Brain microvascular endothelial cell (primary cell): ENCODE measurements at regions not wholly inside any gene's neighbourhood (a gene's known extent, or its start where the extent isn't known, plus 50 kb on each side); places are given as distances from the start of the nearest gene placed in this dataset.

Experiments
- DNase-seq: peaks from one replicate; pipeline ENCODE4 v3.0.0-alpha.2; 2020
- H3K27ac ChIP-seq: fragments of 250-450 bp; sonication (Bioruptor Pico); 2 replicates; pipeline ENCODE4 v1.5.1; 2020; ENCODE audit warnings: mild to moderate bottlenecking, moderate library complexity
- H3K27me3 ChIP-seq: fragments of 250-450 bp; sonication (Bioruptor Pico); replicated peaks from 2 replicates; pipeline ENCODE4 v1.5.1; 2020; ENCODE audit warnings: mild to moderate bottlenecking
- H3K36me3 ChIP-seq: fragments of 250-450 bp; sonication (Bioruptor Pico); replicated peaks from 2 replicates; pipeline ENCODE4 v1.5.1; 2020; ENCODE audit warnings: mild to moderate bottlenecking
- H3K4me3 ChIP-seq: 2 replicates; pipeline ENCODE4 v1.5.1; 2011; ENCODE audit warnings: low read depth, mild to moderate bottlenecking, control low read depth, low read length, moderate library complexity
- CTCF ChIP-seq: IDR thresholded peaks from 2 replicates; pipeline ENCODE4 v1.5.1; 2011; ENCODE audit warnings: low read depth, mild to moderate bottlenecking, moderate library complexity, low read length, control low read depth, inconsistent platforms; ENCODE audit errors: missing control alignments
- in situ Hi-C: cut with HindIII; loops from 2 replicates; pipeline ENCODE4 v1.10.0; 2017; ENCODE audit warnings: low sequenced_read_pairs, low pct_ligation_motif_present

- peak; percentile 95 for DNase-seq
Measured at GRCh38 chr11:22976146-22976545, 115.9 kb upstream of the CCDC179 start.

DNA sequence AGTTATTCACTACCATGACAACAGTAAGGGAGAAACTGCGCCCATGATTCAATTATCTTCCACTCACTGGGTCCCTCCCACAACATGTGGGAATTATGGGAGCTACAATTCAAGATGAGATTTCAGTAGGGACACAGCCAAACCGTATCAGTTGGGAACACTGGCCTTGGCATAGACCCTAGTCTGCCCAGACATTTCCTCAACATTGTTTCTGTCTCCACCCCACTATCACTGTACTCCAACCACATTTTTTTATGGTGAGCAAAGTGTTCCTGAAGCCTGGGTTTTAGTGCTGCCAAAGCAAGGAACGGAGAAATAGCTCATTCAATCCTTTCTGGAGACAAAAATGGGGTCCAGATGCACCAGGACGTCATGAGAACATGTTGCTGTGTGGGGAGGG, 122.6 kb upstream of the CCDC179 start:
- Histone ChIP-seq H3K27ac (no peak overlapping the region), H3K4me3 (no peak overlapping the region), H3K27me3 (no peaks in the 10 kb centered on the region), H3K36me3 (no peaks in the 10 kb centered on the region)
- TF ChIP-seq CTCF: no peak
- DNase-seq: no peak
- in situ Hi-C loops: no loop called here

More at GRCh38 chr11:22976146-22976545, 115.9 kb upstream of the CCDC179 start:
- in situ Hi-C loops: no loop called here
- H3K4me3 ChIP-seq: no peak overlapping the region
- H3K27me3 ChIP-seq: no peaks in the 10 kb centered on the region
- H3K36me3 ChIP-seq: no peaks in the 10 kb centered on the region
- TF ChIP-seq CTCF: no peak
- peak overlapping the region; percentile 40 for H3K27ac ChIP-seq

DNA sequence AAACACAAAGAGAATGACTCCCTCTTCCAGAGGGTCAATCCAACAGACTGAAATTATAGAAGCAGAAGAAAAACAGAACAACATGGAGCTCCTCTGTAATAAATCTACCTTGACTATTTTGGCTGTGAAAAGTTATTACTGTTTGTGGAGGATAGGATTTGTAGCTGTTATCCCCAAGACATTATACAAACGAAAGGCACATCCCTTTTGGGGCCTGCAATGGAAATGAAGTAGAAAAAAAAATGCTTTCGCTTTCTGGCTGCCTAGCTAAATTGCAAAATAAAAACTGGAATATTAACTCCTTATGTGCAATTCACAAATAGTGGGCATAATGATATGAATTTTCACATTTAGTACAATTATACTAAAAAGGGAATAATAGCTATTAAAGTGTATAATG, 123.8 kb upstream of the CCDC179 start:
- Histone ChIP-seq H3K36me3 (no peaks in the 10 kb centered on the region), H3K27ac (no peak overlapping the region), H3K4me3 (no peak overlapping the region), H3K27me3 (no peaks in the 10 kb centered on the region)
- in situ Hi-C loops: no loop called here
- no peak for TF ChIP-seq CTCF
- no peak for DNase-seq

GRCh38 chr11:22989371-22989770, 129.1 kb upstream of the CCDC179 start:
- Histone ChIP-seq H3K27me3 (no peaks in the 10 kb centered on the region), H3K27ac (no peak overlapping the region), H3K36me3 (no peaks in the 10 kb centered on the region), H3K4me3 (no peak overlapping the region)
- no peak for TF ChIP-seq CTCF
- DNase-seq: no peak
- in situ Hi-C loops: no loop called here

GRCh38 chr11:22991196-22991595, 130.9 kb upstream of the CCDC179 start:
- Histone ChIP-seq H3K27me3 (no peaks in the 10 kb centered on the region), H3K36me3 (no peaks in the 10 kb centered on the region), H3K4me3 (no peak overlapping the region), H3K27ac (no peak overlapping the region)
- TF ChIP-seq CTCF: no peak
- DNase-seq: no peak
- in situ Hi-C loops: no loop called here

GRCh38 chr11:23006730-23007129, 146.5 kb upstream of the CCDC179 start:
- Histone ChIP-seq H3K36me3 (no peaks in the 10 kb centered on the region), H3K27ac (no peak overlapping the region), H3K4me3 (no peak overlapping the region), H3K27me3 (no peaks in the 10 kb centered on the region)
- no peak for DNase-seq
- in situ Hi-C loops: no loop called here
- TF ChIP-seq CTCF: no peak
